ENCODE measurements at regions not wholly inside any gene's neighbourhood (a gene's known extent, or its start where the extent isn't known, plus 50 kb on each side); places are given as distances from the start of the nearest gene placed in this dataset.

- TF ChIP-seq ZBTB43 (CRISPR knock-in tag; IDR thresholded peaks at IDR 0.05) (no peak), SOX15 (CRISPR knock-in tag; IDR thresholded peaks at IDR 0.05) (no peak), TP53 (CRISPR knock-in tag; IDR thresholded peaks at IDR 0.05) (no peak), ZNF138 (CRISPR knock-in tag; conservative IDR thresholded peaks at IDR 0.05) (no peak), SP1 (CRISPR knock-in tag; conservative IDR thresholded peaks at IDR 0.05) (no peak), CTCF (IDR thresholded peaks at IDR 0.05) (no peak)
Observed at GRCh38 chr17:77380395-77381184, 239.8 kb downstream of the SEC14L1 start.

All from WTC11 (cell line).